ENCODE measurements at regions not wholly inside any gene's neighbourhood (a gene's known extent, or its start where the extent isn't known, plus 50 kb on each side); places are given as distances from the start of the nearest gene placed in this dataset.

GRCh38 chr10:83820033-83820432 is 319.3 kb upstream of the GHITM start:
- H3F3A ChIP-seq (ENCODE audit: low read length, unreplicated experiment): no peaks in the 10 kb centered on the region
- ATAC-seq: no peak
- no peak overlapping the region for H3K9ac ChIP-seq (ENCODE audit: low read length)
- no peaks in the 10 kb centered on the region for H3K27me3 ChIP-seq (ENCODE audit: low read length)
- no peaks in the 10 kb centered on the region for H3K79me2 ChIP-seq (ENCODE audit: low read length)
- H2AFZ ChIP-seq (ENCODE audit: low read length): no peak overlapping the region
- no TSS peak for BruUV-seq (replicated peaks)
- H4K20me1 ChIP-seq (ENCODE audit: low read length): no peaks in the 10 kb centered on the region
- no peak overlapping the region for H3K27ac ChIP-seq (ENCODE audit: low read length)
- DNase-seq: no peak
- no peak overlapping the region for H3K4me2 ChIP-seq (ENCODE audit: low read length)
- no peak overlapping the region for H3K4me3 ChIP-seq (ENCODE audit: low read length)
- no peaks in the 10 kb centered on the region for H3K9me3 ChIP-seq (ENCODE audit: low read length)
- H3K9me2 ChIP-seq (replicated peaks; ENCODE audit: low read length): no peaks in the 10 kb centered on the region
- no peaks in the 10 kb centered on the region for H3K36me3 ChIP-seq (ENCODE audit: low read depth, low read length)
- no peaks in the 10 kb centered on the region for H3K4me1 ChIP-seq (ENCODE audit: insufficient read depth, low read length)
- intact Hi-C loops (cut with micrococcal nuclease): no loop called here
- TF ChIP-seq EZH2 (IDR thresholded peaks at IDR 0.05; ENCODE audit: low read length, unreplicated experiment) (no peak), CTCF (conservative IDR thresholded peaks at IDR 0.05; ENCODE audit: low read depth, low read length) (no peak), EZH2phosphoT487 (IDR thresholded peaks at IDR 0.05; ENCODE audit: borderline replicate concordance, low read length) (no peak)
- ChIA-PET POLR2A (ENCODE audit: unreplicated experiment) (no interaction called here), CTCF (no interaction called here)

- no peaks in the 10 kb centered on the region for H3K79me2 ChIP-seq (ENCODE audit: low read length)
- no peak overlapping the region for H2AFZ ChIP-seq (ENCODE audit: low read length)
- DNase-seq: no peak
- H3K4me3 ChIP-seq (ENCODE audit: low read length): no peak overlapping the region
- POLR2A ChIA-PET (ENCODE audit: unreplicated experiment): no interaction called here
- intact Hi-C loops (cut with micrococcal nuclease): no loop called here
- H3F3A ChIP-seq (ENCODE audit: low read length, unreplicated experiment): no peaks in the 10 kb centered on the region
- no peaks in the 10 kb centered on the region for H3K4me1 ChIP-seq (ENCODE audit: insufficient read depth, low read length)
- no peaks in the 10 kb centered on the region for H3K9me2 ChIP-seq (replicated peaks; ENCODE audit: low read length)
- no peaks in the 10 kb centered on the region for H4K20me1 ChIP-seq (ENCODE audit: low read length)
- H3K4me2 ChIP-seq (ENCODE audit: low read length): no peak overlapping the region
- no peak overlapping the region for H3K9ac ChIP-seq (ENCODE audit: low read length)
- no peaks in the 10 kb centered on the region for H3K9me3 ChIP-seq (ENCODE audit: low read length)
- TF ChIP-seq CTCF (conservative IDR thresholded peaks at IDR 0.05; ENCODE audit: low read depth, low read length): no peak
- no peak for TF ChIP-seq EZH2phosphoT487 (IDR thresholded peaks at IDR 0.05; ENCODE audit: borderline replicate concordance, low read length)
- no peak for TF ChIP-seq EZH2 (IDR thresholded peaks at IDR 0.05; ENCODE audit: low read length, unreplicated experiment)
- H3K27me3 ChIP-seq (ENCODE audit: low read length): no peaks in the 10 kb centered on the region
- H3K36me3 ChIP-seq (ENCODE audit: low read depth, low read length): no peaks in the 10 kb centered on the region
- no peak overlapping the region for H3K27ac ChIP-seq (ENCODE audit: low read length)
- BruUV-seq (replicated peaks): no TSS peak
- ATAC-seq: no peak
- CTCF ChIA-PET: no interaction called here
Observed at GRCh38 chr10:83824099-83824498, 315.2 kb upstream of the GHITM start.

GRCh38 chr10:83834096-83834495 is 305.2 kb upstream of the GHITM start:
- Histone ChIP-seq H3K4me2 (ENCODE audit: low read length) (no peak overlapping the region), H3K9me2 (replicated peaks; ENCODE audit: low read length) (no peaks in the 10 kb centered on the region), H3K27me3 (ENCODE audit: low read length) (no peaks in the 10 kb centered on the region), H3K4me3 (ENCODE audit: low read length) (no peak overlapping the region), H2AFZ (ENCODE audit: low read length) (no peak overlapping the region), H3K27ac (ENCODE audit: low read length) (no peak overlapping the region), H3K79me2 (ENCODE audit: low read length) (no peaks in the 10 kb centered on the region), H3K9me3 (ENCODE audit: low read length) (no peaks in the 10 kb centered on the region), H3K36me3 (ENCODE audit: low read depth, low read length) (no peaks in the 10 kb centered on the region), H3K9ac (ENCODE audit: low read length) (no peak overlapping the region), H3K4me1 (ENCODE audit: insufficient read depth, low read length) (no peaks in the 10 kb centered on the region), H4K20me1 (ENCODE audit: low read length) (no peaks in the 10 kb centered on the region), H3F3A (ENCODE audit: low read length, unreplicated experiment) (no peaks in the 10 kb centered on the region)
- no peak for DNase-seq
- ChIA-PET POLR2A (ENCODE audit: unreplicated experiment) (no interaction called here), CTCF (no interaction called here)
- no peak for TF ChIP-seq CTCF (conservative IDR thresholded peaks at IDR 0.05; ENCODE audit: low read depth, low read length)
- no peak for TF ChIP-seq EZH2phosphoT487 (IDR thresholded peaks at IDR 0.05; ENCODE audit: borderline replicate concordance, low read length)
- TF ChIP-seq EZH2 (IDR thresholded peaks at IDR 0.05; ENCODE audit: low read length, unreplicated experiment): no peak
- no peak for ATAC-seq
- intact Hi-C loops (cut with micrococcal nuclease): no loop called here
- BruUV-seq (replicated peaks): no TSS peak

Data from PC-3 (cell line).